MM.1S (cell line): ENCODE measurements at regions not wholly inside any gene's neighbourhood (a gene's known extent, or its start where the extent isn't known, plus 50 kb on each side); places are given as distances from the start of the nearest gene placed in this dataset.

Source experiments
- CTCF ChIP-seq: fragments of 300-600 bp; sonication (generic); IDR thresholded peaks from 2 replicates; pipeline ENCODE4 v1.5.1; 2016; ENCODE audit warnings: antibody characterized with exemption, low read length, mixed read lengths
- EZH2 ChIP-seq: fragments of 300-600 bp; sonication (generic); optimal IDR thresholded peaks from 2 replicates; pipeline ENCODE3; 2017; ENCODE audit warnings: low read depth, mild to moderate bottlenecking, antibody characterized with exemption, low read length, mixed read lengths

GRCh38 chr15:49715701-49716100, 94.9 kb downstream of the DTWD1 start:
- no peak for TF ChIP-seq CTCF
- no peak for TF ChIP-seq EZH2
